ENCODE measurements at regions not wholly inside any gene's neighbourhood (a gene's known extent, or its start where the extent isn't known, plus 50 kb on each side); places are given as distances from the start of the nearest gene placed in this dataset.

- TF ChIP-seq ZNF592 (IDR thresholded peaks at IDR 0.05) (peak; percentile 94), SIN3A (IDR thresholded peaks at IDR 0.05; ENCODE audit: low read depth, low read length) (peak; percentile 83; the same call in 1 of the 2 replicates)
These were observed 81.2 kb downstream of the IRF2BPL start (continued) for GRCh38 chr14:76947078-76947837.

- ATAC-seq (peak; percentile 33), DNase-seq (ENCODE audit: low read depth, low spot score) (no peak), FAIRE-seq (no peak)
- ChIA-PET POLR2A (interaction anchor here (0.7 to 7.0 kb wide), 11 partner anchors 8 to 95 kb away, joined by 3 to 95 read pairs (median 8); no protein-coding TSS in a partner anchor), SMC1A (ENCODE audit: uncharacterized antibody, unreplicated experiment) (interaction anchor here (1.0 to 12.3 kb wide), 9 partner anchors 10 to 106 kb away, joined by 3 to 233 read pairs (median 6); no protein-coding TSS in a partner anchor), CTCF (interaction anchor here (1.0 to 8.1 kb wide), 10 partner anchors 9 to 108 kb away, joined by 3 to 189 read pairs (median 5); partner anchors contain the start of gene IRF2BPL), RAD21 (ENCODE audit: unreplicated experiment) (interaction anchor here (0.8 to 11.9 kb wide), 14 partner anchors 13 to 106 kb away, joined by 3 to 285 read pairs (median 9); partner anchors contain the start of gene IRF2BPL)
- TSS peak; percentile 70 for BruUV-seq (replicated peaks)
- WGBS (ENCODE audit: insufficient coverage, insufficient replicate concordance, low lambda C conversion rate, missing lambda C conversion rate), result 35% methylated on average over 6 of the region's 6 CpGs
- intact Hi-C loops (cut with micrococcal nuclease; ENCODE audit: unreplicated experiment), result loop anchor here (1.0 to 5.0 kb wide), 4 partner anchors 14 to 94 kb away; no protein-coding TSS in a partner anchor
- H3K27ac ChIP-seq (ENCODE audit: control insufficient read depth, insufficient read depth), result peak overlapping the region; percentile 64
- H3K4me1 ChIP-seq (ENCODE audit: control insufficient read depth, insufficient read depth, low read length), result peaks cover 32% of the 10 kb centered on the region
- peak overlapping the region; percentile 8; the same call in 1 of the 2 replicates for H2AFZ ChIP-seq (ENCODE audit: control insufficient read depth, low read depth, low read length)
- no peaks in the 10 kb centered on the region for H3K36me3 ChIP-seq (ENCODE audit: control insufficient read depth in 2 of 2, insufficient read depth in 2 of 2, low read length in 1 of 2)
- H4K20me1 ChIP-seq (ENCODE audit: control insufficient read depth, insufficient read depth), result no peaks in the 10 kb centered on the region
- no peaks in the 10 kb centered on the region for H3K79me2 ChIP-seq (ENCODE audit: control insufficient read depth, insufficient read depth, low read length)
- H3K27me3 ChIP-seq (replicated peaks in 1 of 2; ENCODE audit: control insufficient read depth in 2 of 2, insufficient read depth in 2 of 2, low read length in 1 of 2), result no peaks in the 10 kb centered on the region
- in situ Hi-C loops (cut with MboI), result no loop called here
- no peak overlapping the region for H3K4me3 ChIP-seq
- H3K9me3 ChIP-seq (replicated peaks; ENCODE audit: control insufficient read depth, insufficient read depth, low read length), result no peaks in the 10 kb centered on the region
- H3K9ac ChIP-seq (ENCODE audit: control insufficient read depth, insufficient read depth, low read length), result peak overlapping the region; percentile 11; the same call in 1 of the 2 replicates
- peak overlapping the region; percentile 69 for H3K4me2 ChIP-seq (ENCODE audit: control insufficient read depth, insufficient read depth)
- TF ChIP-seq BACH1 (IDR thresholded peaks at IDR 0.05; ENCODE audit: borderline replicate concordance), result no peak
- no peak for TF ChIP-seq YY1 (IDR thresholded peaks at IDR 0.05; ENCODE audit: low read depth, low read length)
- TF ChIP-seq RBBP5 (conservative IDR thresholded peaks at IDR 0.05), result no peak
- TF ChIP-seq MTA3 (IDR thresholded peaks at IDR 0.05; ENCODE audit: borderline replicate concordance, low read length), result no peak
- no peak for TF ChIP-seq TAF1 (IDR thresholded peaks at IDR 0.05; ENCODE audit: borderline replicate concordance, low read depth, low read length)
- no peak for TF ChIP-seq MYC (IDR thresholded peaks at IDR 0.05; ENCODE audit: insufficient read depth, insufficient read length, insufficient replicate concordance, low read length, severe bottlenecking)
- TF ChIP-seq BCLAF1 (IDR thresholded peaks at IDR 0.05), result no peak
- TF ChIP-seq MAX (IDR thresholded peaks at IDR 0.05; ENCODE audit: low read depth, low read length), result no peak
- no peak for TF ChIP-seq CBX3 (IDR thresholded peaks at IDR 0.05; ENCODE audit: borderline replicate concordance, low read depth)
- TF ChIP-seq PKNOX1 (IDR thresholded peaks at IDR 0.05), result no peak
These were observed 81.8 kb downstream of the IRF2BPL start for GRCh38 chr14:76946753-76947077.

Measured in GM12878 (cell line).